Calu3 (cell line): ENCODE measurements at regions not wholly inside any gene's neighbourhood (a gene's known extent, or its start where the extent isn't known, plus 50 kb on each side); places are given as distances from the start of the nearest gene placed in this dataset.

ENCODE experiments used
- BruUV-seq: library from RNA; stranded (reverse); fragments of 400-500 nt; replicated peaks from 2 replicates; lab custom pipeline; 2021; lab: Mats Ljungman, UMichigan
- CTCF ChIA-PET: fragments of 300-600 bp; sonication (Branson Sonifier 250); formaldehyde crosslinking; loops from one replicate; lab custom pipeline; 2022; ENCODE audit warnings: antibody characterized with exemption; lab: Charles Lee
- DNase-seq: peaks from one replicate; pipeline ENCODE4 v3.0.0; 2022
- H3K27ac Mint-ChIP-seq: one replicate; pipeline ENCODE4 v1.8.0; 2022; ENCODE audit warnings: mixed read lengths; ENCODE audit not compliant: unreplicated experiment
- H3K27me3 Mint-ChIP-seq: one replicate; pipeline ENCODE4 v1.8.0; 2022; ENCODE audit warnings: mixed read lengths; ENCODE audit not compliant: unreplicated experiment
- H3K36me3 Mint-ChIP-seq: one replicate; pipeline ENCODE4 v1.8.0; 2022; ENCODE audit warnings: mild to moderate bottlenecking, moderate library complexity, mixed read lengths; ENCODE audit not compliant: insufficient read depth, unreplicated experiment
- H3K4me1 Mint-ChIP-seq: one replicate; pipeline ENCODE4 v1.8.0; 2022; ENCODE audit warnings: mild to moderate bottlenecking, low read depth, mixed read lengths; ENCODE audit not compliant: unreplicated experiment
- H3K4me3 Mint-ChIP-seq: one replicate; pipeline ENCODE4 v1.8.0; 2022; ENCODE audit warnings: mild to moderate bottlenecking, low read depth, moderate library complexity, mixed read lengths; ENCODE audit not compliant: unreplicated experiment
- H3K9me3 Mint-ChIP-seq: one replicate; pipeline ENCODE4 v1.8.0; 2022; ENCODE audit warnings: low read depth, mixed read lengths; ENCODE audit not compliant: unreplicated experiment
- CTCF ChIP-seq: fragments of 200-600 bp; IDR thresholded peaks from one replicate; pipeline ENCODE4 v1.8.0; 2022; ENCODE audit warnings: antibody characterized with exemption; ENCODE audit not compliant: unreplicated experiment
- intact Hi-C: fragments of 100-400 bp; cut with micrococcal nuclease; formaldehyde crosslinking; loops from one replicate; pipeline ENCODE4 v1.10.0; 2022; ENCODE audit not compliant: unreplicated experiment

GRCh38 chr3:112734171-112734570 is 93.2 kb upstream of the CCDC80 start:
- Mint-ChIP-seq H3K27me3 (no peaks in the 10 kb centered on the region), H3K36me3 (no peaks in the 10 kb centered on the region), H3K9me3 (no peaks in the 10 kb centered on the region), H3K4me1 (peaks cover 11% of the 10 kb centered on the region), H3K27ac (no peak overlapping the region), H3K4me3 (no peak overlapping the region)
- DNase-seq = no peak
- TF ChIP-seq CTCF = no peak
- no TSS peak for BruUV-seq
- intact Hi-C loops = loop anchor here (1.0 to 5.0 kb wide), 4 partner anchors 38 to 246 kb away; no protein-coding TSS in a partner anchor
- CTCF ChIA-PET = interaction anchor here (0.6 to 2.8 kb wide), 14 partner anchors 16 to 246 kb away, joined by 3 to 63 read pairs (median 4); no protein-coding TSS in a partner anchor

DNA sequence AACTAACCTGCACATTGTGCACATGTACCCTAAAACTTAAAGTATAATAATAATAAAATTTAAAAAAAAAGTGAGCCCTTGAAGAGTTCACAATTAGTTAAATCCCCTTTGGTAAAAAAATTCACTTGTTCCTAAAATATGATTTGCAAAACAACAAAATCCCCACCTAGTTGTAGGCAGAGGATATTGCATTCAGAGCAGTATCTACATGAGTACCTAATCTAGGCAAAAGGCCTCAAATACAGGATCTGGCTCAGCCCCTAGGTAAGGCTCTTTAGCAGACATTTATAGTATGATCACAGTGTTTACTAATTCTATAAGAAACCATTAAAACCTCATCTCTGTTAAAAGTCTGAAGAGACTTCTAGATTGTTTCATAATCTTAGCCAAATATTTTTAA is 89.3 kb upstream of the CCDC80 start:
- CTCF ChIA-PET = no interaction called here
- Mint-ChIP-seq H3K27me3 (no peaks in the 10 kb centered on the region), H3K4me3 (no peak overlapping the region), H3K9me3 (peaks cover 2% of the 10 kb centered on the region), H3K4me1 (peaks cover 11% of the 10 kb centered on the region), H3K27ac (no peak overlapping the region), H3K36me3 (no peaks in the 10 kb centered on the region)
- no peak for DNase-seq
- no peak for TF ChIP-seq CTCF
- BruUV-seq = no TSS peak
- intact Hi-C loops = loop anchor here (2.0 to 5.0 kb wide), 3 partner anchors 42 to 148 kb away; no protein-coding TSS in a partner anchor

GRCh38 chr3:112721231-112721630 is 80.3 kb upstream of the CCDC80 start:
- no peak for TF ChIP-seq CTCF
- no peak overlapping the region for H3K27ac Mint-ChIP-seq
- H3K4me1 Mint-ChIP-seq = no peaks in the 10 kb centered on the region
- intact Hi-C loops = no loop called here
- peaks cover 2% of the 10 kb centered on the region for H3K9me3 Mint-ChIP-seq
- BruUV-seq = no TSS peak
- no peaks in the 10 kb centered on the region for H3K36me3 Mint-ChIP-seq
- no peak overlapping the region for H3K4me3 Mint-ChIP-seq
- no peak for DNase-seq
- CTCF ChIA-PET = no interaction called here
- H3K27me3 Mint-ChIP-seq = no peaks in the 10 kb centered on the region

DNA sequence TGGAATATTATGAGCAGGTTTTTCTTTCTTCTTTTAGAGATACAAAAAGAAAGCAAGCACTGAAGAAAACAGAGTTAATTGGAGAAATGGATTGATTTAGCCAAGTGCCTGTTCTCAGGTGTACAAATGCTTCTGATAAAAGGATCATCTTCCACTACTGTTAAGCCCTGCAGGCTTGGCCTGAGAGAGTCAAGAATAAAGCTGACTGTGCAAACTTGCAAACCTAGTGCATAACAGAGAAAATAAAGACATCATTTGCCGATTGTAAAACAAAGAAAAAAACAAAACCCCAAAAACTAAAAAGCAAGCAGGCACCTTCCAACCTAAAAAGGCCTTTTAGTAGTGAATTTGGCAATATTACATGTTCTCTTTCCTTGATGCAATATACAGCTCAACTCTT is 78.0 kb upstream of the CCDC80 start:
- H3K9me3 Mint-ChIP-seq = no peaks in the 10 kb centered on the region
- CTCF ChIA-PET = no interaction called here
- H3K27me3 Mint-ChIP-seq = no peaks in the 10 kb centered on the region
- no peaks in the 10 kb centered on the region for H3K36me3 Mint-ChIP-seq
- H3K4me1 Mint-ChIP-seq = no peaks in the 10 kb centered on the region
- DNase-seq = no peak
- no peak overlapping the region for H3K27ac Mint-ChIP-seq
- no TSS peak for BruUV-seq
- no peak overlapping the region for H3K4me3 Mint-ChIP-seq
- TF ChIP-seq CTCF = no peak
- intact Hi-C loops = no loop called here
